Effector CD4-positive, alpha-beta T cell (primary cell): ENCODE measurements at regions not wholly inside any gene's neighbourhood (a gene's known extent, or its start where the extent isn't known, plus 50 kb on each side); places are given as distances from the start of the nearest gene placed in this dataset.
"Not testable (repeated sequence)": the region's sequence is repeated elsewhere in the genome, so short reads cannot be mapped to it uniquely, and the experiment has no call there.

ENCODE experiments used
- DNase-seq: peaks from one replicate; pipeline ENCODE4 v3.0.0-alpha.2; 2020

- no peak for DNase-seq
These were observed 215.8 kb upstream of the SMLR1 start for GRCh38 chr6:130611366-130611765.

GRCh38 chr6:130613176-130613575 is 214.0 kb upstream of the SMLR1 start:
- DNase-seq = no peak

GRCh38 chr6:130615816-130616215 is 211.4 kb upstream of the SMLR1 start:
- DNase-seq = no peak

DNA sequence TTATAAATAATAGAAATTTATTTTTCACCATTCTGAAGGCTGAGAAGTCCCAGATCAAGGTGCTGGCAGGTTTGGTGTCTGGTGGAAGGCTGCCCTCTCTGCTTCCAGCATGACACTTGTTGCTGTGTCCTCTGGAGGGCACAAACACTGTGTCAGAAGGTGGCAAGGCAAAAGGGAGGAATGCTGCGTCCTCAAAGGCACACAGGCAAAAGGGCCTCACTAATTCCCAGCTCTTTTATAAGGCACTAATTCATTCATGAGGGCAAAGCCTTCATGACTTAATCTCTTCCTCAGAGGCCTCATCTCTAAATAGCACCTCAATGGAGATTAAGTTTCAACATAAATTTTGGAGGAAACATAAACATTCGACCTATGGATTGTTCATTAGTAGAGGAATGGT is 209.5 kb upstream of the SMLR1 start:
- DNase-seq = no peak

DNA sequence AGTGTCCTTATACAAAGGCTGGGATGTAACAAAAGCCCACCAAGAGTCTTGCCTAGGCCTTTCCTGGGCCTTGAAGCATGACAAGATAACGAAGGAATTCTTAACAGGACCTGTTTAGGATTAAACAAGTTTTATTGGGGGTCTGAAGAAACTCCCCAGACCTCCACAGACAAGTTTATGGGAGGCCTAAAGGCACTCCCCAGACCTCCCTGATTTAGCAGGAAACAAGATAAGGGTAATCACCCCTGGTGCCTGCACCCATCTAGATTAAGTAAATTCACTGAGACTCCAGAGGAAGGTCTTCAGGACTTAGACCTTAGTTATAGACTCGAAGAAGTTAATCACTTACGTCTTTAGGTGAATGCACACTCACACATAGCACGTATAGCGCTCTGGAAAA is 208.4 kb upstream of the SMLR1 start:
- not testable (repeated sequence) for DNase-seq

DNA sequence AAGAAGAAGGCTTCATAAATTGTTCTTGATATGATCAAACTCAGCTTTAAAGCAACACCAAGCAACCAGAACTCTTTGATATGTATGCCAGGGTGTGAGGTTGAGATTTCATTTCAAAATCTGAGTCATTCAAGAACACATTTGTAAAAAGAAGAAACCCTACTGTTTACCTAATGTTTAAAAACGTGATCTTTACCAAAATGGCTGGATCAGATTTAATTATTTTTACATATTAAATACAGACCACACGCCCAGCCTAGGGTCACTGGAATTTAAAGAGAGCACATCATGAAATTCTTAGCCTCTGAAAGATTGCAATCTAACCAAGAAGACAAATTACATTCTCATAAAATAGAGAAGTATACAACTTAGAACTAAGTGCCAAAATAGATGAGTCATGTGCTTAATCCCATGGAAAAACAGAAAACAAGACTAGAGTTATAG is 206.8 kb upstream of the SMLR1 start:
- no peak for DNase-seq

GRCh38 chr6:130622142-130622541 is 205.1 kb upstream of the SMLR1 start:
- no peak for DNase-seq

- DNase-seq = no peak
These were observed 203.2 kb upstream of the SMLR1 start for GRCh38 chr6:130624046-130624445.

GRCh38 chr6:130625825-130626527 is 201.2 kb upstream of the SMLR1 start:
- DNase-seq = no peak

GRCh38 chr6:130628862-130629261 is 198.3 kb upstream of the SMLR1 start:
- no peak for DNase-seq

DNA sequence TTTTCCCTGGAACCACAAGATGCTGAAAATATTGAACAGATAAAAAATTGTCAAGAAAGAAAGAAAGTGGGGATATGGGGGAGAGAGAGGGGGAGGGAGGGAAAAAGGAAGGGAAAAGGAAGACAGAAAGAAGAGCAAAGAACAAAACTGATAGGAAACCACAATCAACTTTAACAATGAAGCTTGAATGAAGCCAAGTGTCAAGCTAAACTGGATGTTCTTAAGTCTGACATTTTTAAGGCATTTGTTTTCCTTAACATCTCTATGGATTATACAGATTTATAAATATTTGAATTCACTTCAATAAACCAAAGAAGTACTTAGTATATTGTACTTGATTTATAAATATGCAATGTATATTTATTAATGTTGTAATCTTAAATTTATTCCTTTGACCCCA is 197.6 kb upstream of the SMLR1 start:
- no peak for DNase-seq

DNA sequence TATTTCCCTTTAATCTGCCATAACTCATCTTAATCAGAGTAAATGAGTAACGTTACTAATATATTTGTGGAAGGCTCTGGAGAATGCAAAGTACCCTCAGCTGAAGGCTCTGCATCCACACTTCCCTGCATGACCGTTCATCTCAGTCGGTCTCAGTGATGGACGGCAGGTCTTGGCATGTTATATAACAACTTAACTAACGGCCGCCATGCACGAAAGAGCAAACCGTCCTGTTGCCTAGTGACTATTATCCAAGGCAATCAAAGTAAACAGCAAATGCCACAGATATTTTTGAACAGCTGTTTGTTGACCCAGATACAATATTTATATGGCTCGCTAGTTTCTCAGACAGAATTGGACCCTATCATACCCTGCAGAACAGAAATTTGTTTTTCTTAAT is 194.9 kb upstream of the SMLR1 start:
- DNase-seq = no peak

- DNase-seq = no peak
These were observed 194.3 kb upstream of the SMLR1 start for GRCh38 chr6:130632897-130633296.

DNA sequence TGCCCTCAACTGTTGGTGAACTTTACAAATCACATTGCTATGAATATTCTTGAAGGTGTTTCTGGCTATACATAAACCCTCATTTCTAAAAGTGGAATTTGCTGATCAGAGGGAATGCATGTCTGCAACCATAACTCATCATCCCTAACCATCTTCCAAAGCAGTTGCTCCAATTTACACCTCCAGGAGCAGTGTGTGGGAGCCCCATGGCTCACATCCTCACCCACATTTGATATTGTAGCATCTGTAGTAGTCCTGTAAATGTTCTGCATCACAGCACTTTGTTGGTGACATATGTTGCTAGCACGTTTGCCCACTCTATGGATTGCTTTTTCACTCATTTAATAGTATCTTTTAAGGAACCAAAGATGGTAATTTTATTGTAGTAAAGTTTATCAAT is 183.8 kb upstream of the SMLR1 start:
- no peak for DNase-seq

- no peak for DNase-seq
These were observed 183.0 kb upstream of the SMLR1 start for GRCh38 chr6:130644175-130644574.

- not testable (repeated sequence) for DNase-seq
These were observed 182.4 kb upstream of the SMLR1 start for GRCh38 chr6:130644769-130645168.

DNA sequence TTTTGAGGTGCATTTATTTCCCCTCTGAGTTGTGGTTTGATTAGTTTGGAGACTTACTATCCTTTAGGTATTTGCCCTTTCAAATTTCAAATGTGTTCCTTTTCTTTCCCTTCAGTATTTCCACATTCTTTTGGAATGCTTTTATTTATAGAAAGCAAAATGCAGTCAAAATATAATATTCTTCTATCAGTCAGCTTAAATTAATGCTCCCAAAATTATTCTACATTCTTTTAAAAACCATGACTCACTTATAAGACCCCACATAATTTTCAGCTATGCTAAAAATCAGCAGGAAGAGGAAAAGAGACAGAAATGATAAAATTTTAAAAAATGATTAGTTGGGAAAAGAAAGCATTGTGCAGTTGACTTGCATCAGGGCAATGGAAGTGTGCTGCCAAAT is 180.0 kb upstream of the SMLR1 start:
- DNase-seq = no peak

DNA sequence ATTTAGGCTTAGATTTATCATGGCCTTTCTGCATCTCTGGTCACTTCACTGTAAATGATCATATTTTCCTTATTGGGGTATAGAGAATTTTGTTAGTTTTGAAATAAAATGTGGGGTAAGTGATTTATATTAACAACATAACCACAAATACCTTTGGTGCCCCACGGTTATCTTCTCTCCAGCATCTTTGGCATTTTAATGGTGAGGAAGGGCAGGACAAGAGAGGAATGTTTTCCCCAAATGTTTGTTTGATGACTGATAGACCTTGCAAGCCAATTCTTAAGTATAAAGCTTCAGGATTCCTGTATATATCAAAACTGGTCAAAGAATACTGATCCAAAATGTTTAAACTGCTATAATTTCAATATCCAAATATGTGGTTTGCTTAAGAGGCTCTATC is 171.6 kb upstream of the SMLR1 start:
- no peak for DNase-seq

DNA sequence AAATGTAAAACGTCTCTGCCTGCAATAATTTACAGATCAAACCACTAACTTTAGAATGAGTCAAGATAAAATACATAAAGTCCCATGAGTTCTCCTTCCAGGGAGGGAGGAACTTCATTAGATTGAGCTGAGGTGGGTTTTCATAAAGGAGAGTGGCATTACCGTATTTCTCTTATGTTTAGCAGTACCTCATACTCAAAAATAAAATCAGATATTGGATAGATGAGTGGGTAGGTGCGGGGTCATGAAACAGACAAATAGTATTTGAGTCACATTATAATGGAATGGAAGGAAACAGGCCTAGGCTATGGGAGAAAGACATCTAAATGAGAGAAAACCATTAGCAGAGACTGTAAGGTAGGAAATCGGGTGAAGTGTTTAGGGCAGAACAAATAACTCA is 166.1 kb upstream of the SMLR1 start:
- no peak for DNase-seq

DNA sequence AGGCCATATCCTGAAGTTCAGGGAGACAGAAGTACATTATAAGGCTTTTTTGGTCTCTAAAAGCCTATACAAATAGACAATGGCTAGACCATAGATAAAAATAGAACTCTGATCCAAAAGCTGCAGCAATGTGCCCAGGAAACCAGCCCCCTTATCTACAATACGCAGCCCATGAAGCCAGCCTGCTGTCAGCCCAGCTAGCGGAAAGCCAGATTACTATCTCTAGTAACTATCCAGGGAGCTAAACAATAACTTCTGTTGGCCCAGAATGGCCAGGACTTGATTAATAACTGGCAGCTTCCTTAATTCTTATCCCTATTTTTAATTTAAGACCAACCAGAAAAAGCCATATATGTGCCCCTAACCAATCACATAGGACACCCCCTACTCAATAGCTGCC is 160.4 kb upstream of the SMLR1 start:
- no peak for DNase-seq

DNA sequence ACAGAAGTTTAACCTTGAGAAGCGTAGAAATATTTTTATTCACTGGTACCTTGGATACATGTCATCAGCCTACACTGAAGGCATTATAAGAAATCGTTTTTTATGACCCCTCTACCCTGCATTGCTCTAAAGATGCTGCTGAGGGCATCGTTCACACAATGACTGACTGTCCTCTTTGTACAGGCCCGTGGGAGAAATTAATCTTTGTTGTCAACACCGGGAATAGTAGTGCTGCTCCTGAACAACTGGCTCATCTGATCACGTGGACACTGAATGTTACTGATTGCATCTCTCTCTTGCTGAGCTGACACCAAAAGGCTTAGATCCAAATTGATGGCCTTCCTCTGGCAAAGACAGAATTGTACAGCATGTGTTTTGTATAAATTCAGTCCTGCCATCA is 157.1 kb upstream of the SMLR1 start:
- no peak for DNase-seq

DNA sequence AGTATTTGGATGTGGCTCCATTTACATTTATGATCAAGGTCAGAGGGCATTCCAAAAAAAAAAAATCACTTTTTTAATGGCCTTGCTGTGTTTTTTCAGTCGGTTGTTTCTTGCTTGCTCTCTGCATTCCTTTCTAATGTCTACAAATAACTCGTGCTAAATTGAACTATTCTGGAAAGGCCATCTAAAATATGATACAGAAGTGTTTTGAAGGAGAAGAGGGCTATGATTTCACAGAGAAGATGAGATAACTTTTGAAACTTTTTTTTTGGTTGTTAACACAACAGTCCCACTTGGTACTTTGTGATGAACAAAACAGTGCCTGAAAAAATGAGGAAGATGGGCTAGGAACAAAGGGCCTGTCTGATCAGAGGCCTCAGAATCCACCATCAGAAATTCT is 156.1 kb upstream of the SMLR1 start:
- no peak for DNase-seq

- no peak for DNase-seq
These were observed 155.6 kb upstream of the SMLR1 start for GRCh38 chr6:130671577-130671976.

DNA sequence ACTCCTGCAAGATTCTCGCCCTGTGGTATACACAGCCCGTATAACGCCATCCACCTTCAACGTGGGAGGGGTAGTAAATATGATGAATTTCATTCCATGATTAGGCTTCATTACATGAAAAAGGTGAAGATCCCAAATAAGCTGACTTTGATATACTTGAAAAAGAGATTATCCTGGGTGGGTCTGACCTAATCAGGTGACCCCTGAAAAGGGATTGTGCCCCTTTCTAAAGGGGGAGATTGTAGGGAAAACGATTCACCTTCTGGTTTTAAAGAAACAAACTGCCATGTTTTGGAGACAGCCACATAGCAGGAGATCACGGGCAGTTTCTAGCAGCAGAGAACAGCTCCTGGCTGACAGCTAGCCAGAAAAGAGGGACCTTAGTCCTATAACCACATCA is 155.1 kb upstream of the SMLR1 start:
- no peak for DNase-seq

DNA sequence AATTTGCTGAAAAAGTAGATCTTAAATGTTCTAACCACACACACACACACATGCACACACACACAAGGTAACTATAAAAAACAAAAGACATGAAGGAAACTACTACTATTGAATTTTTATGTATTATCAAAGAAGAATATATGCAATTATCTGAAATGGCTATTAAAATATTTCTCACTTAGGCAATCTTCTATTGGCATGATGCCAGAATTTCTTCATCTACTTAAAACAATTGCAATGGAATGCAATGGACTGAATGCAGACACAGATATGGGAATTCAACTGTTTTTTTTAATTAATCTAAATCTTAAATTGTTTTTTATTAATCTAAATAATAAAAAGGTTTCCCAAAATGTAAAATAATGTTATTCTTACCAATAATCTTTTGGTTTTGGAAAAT is 152.6 kb upstream of the SMLR1 start:
- DNase-seq = no peak
